Smooth muscle cell (in vitro differentiated cells): ENCODE measurements at regions not wholly inside any gene's neighbourhood (a gene's known extent, or its start where the extent isn't known, plus 50 kb on each side); places are given as distances from the start of the nearest gene placed in this dataset.
A peak's percentile ranks its signal among the peaks of the same experiment; 100 is the strongest.

ENCODE experiments used
- DNase-seq: peaks from one replicate; lab custom pipeline; 2025; ENCODE audit not compliant: unreplicated experiment; lab: John Stamatoyannopoulos, UW
- H2AFZ ChIP-seq: fragments of 200-600 bp; sonication (generic); 2 replicates; pipeline ENCODE4 v1.6.0; 2016; ENCODE audit warnings: antibody characterized with exemption, low read depth, mild to moderate bottlenecking
- H3F3A ChIP-seq: fragments of 200-600 bp; sonication (generic); 2 replicates; pipeline ENCODE4 v1.6.0; 2017; ENCODE audit warnings: antibody characterized with exemption, low read depth
- H3K27ac ChIP-seq: fragments of 200-600 bp; sonication (generic); 2 replicates; pipeline ENCODE4 v1.5.1; 2016; ENCODE audit warnings: low read depth, mild to moderate bottlenecking
- H3K27me3 ChIP-seq: fragments of 200-600 bp; sonication (generic); 2 replicates; pipeline ENCODE4 v1.6.1; 2016; ENCODE audit warnings: low read depth, mild to moderate bottlenecking
- H3K36me3 ChIP-seq: fragments of 200-600 bp; sonication (generic); 2 replicates; pipeline ENCODE4 v1.5.1; 2016; ENCODE audit warnings: low read depth
- H3K4me1 ChIP-seq: fragments of 200-600 bp; sonication (generic); 2 replicates; pipeline ENCODE4 v1.5.1; 2016; ENCODE audit warnings: low read depth
- H3K4me2 ChIP-seq: fragments of 200-600 bp; sonication (generic); 2 replicates; pipeline ENCODE4 v1.6.0; 2016; ENCODE audit warnings: mild to moderate bottlenecking
- H3K4me3 ChIP-seq: fragments of 200-600 bp; sonication (generic); 2 replicates; pipeline ENCODE4 v1.5.1; 2016; ENCODE audit warnings: mild to moderate bottlenecking
- H3K79me2 ChIP-seq: fragments of 200-600 bp; sonication (generic); 2 replicates; pipeline ENCODE4 v1.6.0; 2016; ENCODE audit warnings: low read depth, mild to moderate bottlenecking
- H3K9ac ChIP-seq: fragments of 200-600 bp; sonication (generic); 2 replicates; pipeline ENCODE4 v1.6.0; 2016; ENCODE audit warnings: low read depth
- H3K9me3 ChIP-seq: fragments of 200-600 bp; sonication (generic); replicated peaks from 2 replicates; pipeline ENCODE4 v1.5.1; 2016; ENCODE audit warnings: low read depth
- H4K20me1 ChIP-seq: fragments of 200-600 bp; sonication (generic); 2 replicates; pipeline ENCODE4 v1.6.0; 2016; ENCODE audit warnings: low read depth
- WGBS: methylation state at CpG from one replicate; pipeline ENCODE4 v1.1.7; 2016; ENCODE audit warnings: low lambda C conversion rate; 5-methylcytosine and 5-hydroxymethylcytosine counted together
- TF ChIP-seq, protein P1 (sequence below): fragments of 200-600 bp; sonication (generic); IDR thresholded peaks from 2 replicates; pipeline ENCODE4 v1.5.1; 2017; ENCODE audit warnings: borderline replicate concordance, mild to moderate bottlenecking, antibody characterized with exemption; ENCODE audit not compliant: insufficient read depth, poor library complexity, severe bottlenecking

DNA sequence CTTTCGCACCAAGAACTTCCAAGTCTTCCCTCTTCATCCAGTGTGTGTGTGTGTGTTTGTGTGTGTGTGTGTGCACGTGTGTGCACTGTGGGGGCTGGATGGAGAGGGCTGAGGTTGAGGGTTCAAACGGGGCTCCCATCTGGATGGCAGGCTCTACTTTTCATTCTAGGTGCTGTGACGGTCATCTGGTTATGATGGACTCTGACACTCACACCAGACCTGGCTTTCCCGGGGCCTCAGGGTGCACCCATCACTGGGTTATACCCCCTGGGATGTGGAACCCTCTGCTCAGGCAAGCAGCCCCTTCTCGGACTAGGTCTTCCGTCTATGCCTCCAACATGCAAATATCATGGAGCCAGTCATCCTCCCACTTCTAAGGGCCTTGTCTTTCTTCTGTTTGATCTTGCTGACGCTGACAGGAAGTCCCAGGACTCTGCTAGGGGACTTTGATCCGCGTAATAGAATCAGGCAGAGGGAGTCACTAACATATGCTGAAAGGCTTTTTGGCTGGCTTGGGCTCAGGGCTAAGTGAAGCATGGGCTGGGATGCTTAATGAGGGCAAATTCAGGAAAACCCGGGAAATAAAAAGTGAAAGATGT, 313.6 kb downstream of the CDC5L start:
- no peak for DNase-seq
- no peaks in the 10 kb centered on the region for H3K4me1 ChIP-seq
- no peaks in the 10 kb centered on the region for H4K20me1 ChIP-seq
- TF ChIP-seq, protein P1, sequence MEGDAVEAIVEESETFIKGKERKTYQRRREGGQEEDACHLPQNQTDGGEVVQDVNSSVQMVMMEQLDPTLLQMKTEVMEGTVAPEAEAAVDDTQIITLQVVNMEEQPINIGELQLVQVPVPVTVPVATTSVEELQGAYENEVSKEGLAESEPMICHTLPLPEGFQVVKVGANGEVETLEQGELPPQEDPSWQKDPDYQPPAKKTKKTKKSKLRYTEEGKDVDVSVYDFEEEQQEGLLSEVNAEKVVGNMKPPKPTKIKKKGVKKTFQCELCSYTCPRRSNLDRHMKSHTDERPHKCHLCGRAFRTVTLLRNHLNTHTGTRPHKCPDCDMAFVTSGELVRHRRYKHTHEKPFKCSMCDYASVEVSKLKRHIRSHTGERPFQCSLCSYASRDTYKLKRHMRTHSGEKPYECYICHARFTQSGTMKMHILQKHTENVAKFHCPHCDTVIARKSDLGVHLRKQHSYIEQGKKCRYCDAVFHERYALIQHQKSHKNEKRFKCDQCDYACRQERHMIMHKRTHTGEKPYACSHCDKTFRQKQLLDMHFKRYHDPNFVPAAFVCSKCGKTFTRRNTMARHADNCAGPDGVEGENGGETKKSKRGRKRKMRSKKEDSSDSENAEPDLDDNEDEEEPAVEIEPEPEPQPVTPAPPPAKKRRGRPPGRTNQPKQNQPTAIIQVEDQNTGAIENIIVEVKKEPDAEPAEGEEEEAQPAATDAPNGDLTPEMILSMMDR: no peak
- H3K4me2 ChIP-seq: no peak overlapping the region
- WGBS: 65% methylated on average over 11 of the region's 11 CpGs
- peaks cover 7% of the 10 kb centered on the region for H3F3A ChIP-seq
- no peaks in the 10 kb centered on the region for H3K27me3 ChIP-seq
- H3K27ac ChIP-seq: peak overlapping the region; percentile 78
- H3K9me3 ChIP-seq: no peaks in the 10 kb centered on the region
- H3K4me3 ChIP-seq: no peak overlapping the region
- H3K36me3 ChIP-seq: no peaks in the 10 kb centered on the region
- peak overlapping the region; percentile 10 for H3K9ac ChIP-seq
- no peak overlapping the region for H2AFZ ChIP-seq
- H3K79me2 ChIP-seq: no peaks in the 10 kb centered on the region

DNA sequence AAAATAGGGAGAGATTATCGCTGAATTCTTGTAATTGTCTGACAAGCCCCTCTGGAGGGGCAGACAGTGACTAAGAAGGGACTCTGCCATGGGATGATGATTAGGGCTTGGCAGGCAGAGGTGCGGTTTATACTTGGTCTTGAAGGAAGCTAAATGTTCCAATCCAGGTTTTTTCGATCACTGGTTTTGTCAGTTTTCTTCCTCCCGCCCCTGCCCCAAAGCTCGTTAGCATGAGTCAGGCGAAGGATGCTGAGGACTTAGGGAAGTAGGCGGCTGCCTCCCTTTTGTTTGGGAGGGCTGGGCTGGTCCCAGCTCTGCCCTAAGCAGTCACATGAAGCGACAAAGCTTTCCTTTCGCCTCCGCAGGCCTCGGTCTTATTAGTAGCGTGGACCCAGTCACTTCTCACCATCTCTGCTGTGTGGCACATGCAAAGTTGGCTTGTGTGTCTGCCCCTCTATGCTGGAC, 314.2 kb downstream of the CDC5L start:
- TF ChIP-seq, protein P1: no peak
- Histone ChIP-seq H3K27me3 (no peaks in the 10 kb centered on the region), H3K4me1 (no peaks in the 10 kb centered on the region), H3K27ac (peak overlapping the region; percentile 78), H3F3A (peaks cover 7% of the 10 kb centered on the region), H3K4me2 (peak overlapping the region; percentile 23), H4K20me1 (no peaks in the 10 kb centered on the region), H3K9me3 (no peaks in the 10 kb centered on the region), H3K9ac (peak overlapping the region; percentile 14), H2AFZ (no peak overlapping the region), H3K4me3 (no peak overlapping the region), H3K79me2 (no peaks in the 10 kb centered on the region), H3K36me3 (no peaks in the 10 kb centered on the region)
- DNase-seq: no peak
- 39% methylated on average over 12 of the region's 12 CpGs for WGBS

DNA sequence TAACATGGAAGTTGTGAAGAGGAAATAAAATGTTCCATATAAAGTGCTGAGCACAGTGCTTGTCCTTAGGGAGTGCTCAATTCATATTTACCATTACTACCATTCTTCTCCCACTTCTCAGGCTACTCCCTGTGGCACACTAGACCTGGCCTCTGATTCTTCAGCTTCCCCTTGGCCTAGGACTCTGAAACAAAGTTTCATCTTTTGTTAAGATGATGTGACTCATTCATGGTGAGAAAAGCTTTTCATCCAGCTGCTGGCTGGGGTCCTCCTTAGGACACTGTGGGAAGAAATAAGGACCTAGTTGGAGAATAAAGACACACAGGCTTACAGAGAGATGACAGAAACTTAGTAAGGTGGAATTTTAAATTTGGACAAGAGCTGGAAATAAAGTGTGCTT, 314.8 kb downstream of the CDC5L start:
- Histone ChIP-seq H3K79me2 (no peaks in the 10 kb centered on the region), H3K4me1 (no peaks in the 10 kb centered on the region), H3K27me3 (no peaks in the 10 kb centered on the region), H3K4me2 (peak overlapping the region; percentile 23), H3K9ac (peak overlapping the region; percentile 14), H4K20me1 (no peaks in the 10 kb centered on the region), H3K4me3 (no peak overlapping the region), H2AFZ (no peak overlapping the region), H3K27ac (peak overlapping the region; percentile 78), H3F3A (peaks cover 7% of the 10 kb centered on the region), H3K9me3 (no peaks in the 10 kb centered on the region), H3K36me3 (no peaks in the 10 kb centered on the region)
- no peak for DNase-seq
- TF ChIP-seq, protein P1: no peak
